Omental fat pad (tissue), 3 donors: ENCODE measurements at regions not wholly inside any gene's neighbourhood (a gene's known extent, or its start where the extent isn't known, plus 50 kb on each side); places are given as distances from the start of the nearest gene placed in this dataset.
A peak's percentile ranks its signal among the peaks of the same experiment; 100 is the strongest.

Source experiments
- ATAC-seq: fragments of 150-250 bp; one replicate; pipeline ENCODE4 v1.9.1; 2016; ENCODE audit warnings: mild to moderate bottlenecking, moderate library complexity; ENCODE audit not compliant: low FRiP score
- DNase-seq: peaks from one replicate; pipeline ENCODE4 v3.0.0-alpha.2; 2019; ENCODE audit warnings: low spot score
- CTCF ChIP-seq, 3 donors: fragments of 450-650 bp; IDR thresholded peaks; one replicate each; pipeline ENCODE4 v1.5.1; 2016 to 2017; ENCODE audit warnings: antibody characterized with exemption in 3 of 3, mild to moderate bottlenecking in 3 of 3, moderate library complexity in 2 of 3

GRCh38 chrX:3191796-3192195 lies 150.5 kb downstream of the ARSF start:
- no peak for DNase-seq
- ATAC-seq, result no peak
- TF ChIP-seq CTCF (IDR thresholded peaks at IDR 0.05), result no peak

- DNase-seq, result no peak
- no peak for TF ChIP-seq CTCF (IDR thresholded peaks at IDR 0.05)
- ATAC-seq, result no peak
Measured at GRCh38 chrX:3191201-3191600, 149.9 kb downstream of the ARSF start.

GRCh38 chrX:3184176-3184930 lies 143.1 kb downstream of the ARSF start:
- no peak for DNase-seq
- peak; percentile 73 for ATAC-seq
- TF ChIP-seq CTCF (IDR thresholded peaks at IDR 0.05), result no peak

- ATAC-seq (no peak), DNase-seq (no peak)
- TF ChIP-seq CTCF (IDR thresholded peaks at IDR 0.05), result no peak
Measured at GRCh38 chrX:3181846-3182245, 140.6 kb downstream of the ARSF start.

GRCh38 chrX:3178329-3178728 lies 137.1 kb downstream of the ARSF start:
- no peak for TF ChIP-seq CTCF (IDR thresholded peaks at IDR 0.05)
- ATAC-seq, result no peak
- DNase-seq, result no peak

- DNase-seq (no peak), ATAC-seq (no peak)
- TF ChIP-seq CTCF (IDR thresholded peaks at IDR 0.05), result no peak
Measured at GRCh38 chrX:3177851-3178250, 136.6 kb downstream of the ARSF start.

GRCh38 chrX:3176439-3176820 lies 135.2 kb downstream of the ARSF start:
- peak; percentile 80 for ATAC-seq
- TF ChIP-seq CTCF (IDR thresholded peaks at IDR 0.05), result no peak

More at GRCh38 chrX:3176439-3176820, 135.2 kb downstream of the ARSF start:
- no peak for DNase-seq
